GM12878 (cell line): ENCODE measurements at regions not wholly inside any gene's neighbourhood (a gene's known extent, or its start where the extent isn't known, plus 50 kb on each side); places are given as distances from the start of the nearest gene placed in this dataset.

ENCODE experiments used
- ATF7 ChIP-seq: fragments of 450-650 bp; IDR thresholded peaks from 2 replicates; pipeline ENCODE4 v1.6.1; 2016; ENCODE audit warnings: low read depth, mild to moderate bottlenecking
- CTCF ChIP-seq, 3 experiments: IDR thresholded peaks in 2 of 3; conservative IDR thresholded peaks in 1 of 3; 2 replicates each; pipeline ENCODE4 v1.5.1; 2011; ENCODE audit warnings: low read depth in 3 of 3, low read length in 3 of 3, mild to moderate bottlenecking in 3 of 3, control low read depth in 2 of 3, moderate library complexity in 2 of 3, inconsistent platforms in 1 of 3, mixed read lengths in 1 of 3; ENCODE audit not compliant: control insufficient read depth in 2 of 3, insufficient read depth in 1 of 3; ENCODE audit errors: extremely low read depth in 1 of 3
- EGR1 ChIP-seq, 2 experiments: IDR thresholded peaks; 1 replicate in 1 of 2; 2 replicates in 1 of 2; pipeline ENCODE4 v1.6.1; 2011 to 2012; ENCODE audit warnings: low read depth in 2 of 2, low read length in 2 of 2, borderline replicate concordance in 1 of 2, mild to moderate bottlenecking in 1 of 2, moderate library complexity in 1 of 2
- EZH2 ChIP-seq: IDR thresholded peaks from 2 replicates; pipeline ENCODE4 v1.6.1; 2012; ENCODE audit warnings: low read depth, mild to moderate bottlenecking, control low read depth, inconsistent platforms, low read length, borderline replicate concordance; ENCODE audit not compliant: control insufficient read depth
- JUND ChIP-seq: IDR thresholded peaks from 2 replicates; pipeline ENCODE4 v1.6.1; 2012; ENCODE audit warnings: low read depth, mild to moderate bottlenecking, low read length, improper control_type of control experiment, moderate library complexity
- ZBTB11 ChIP-seq: fragments of 450-650 bp; formaldehyde crosslinking; IDR thresholded peaks from 2 replicates; pipeline ENCODE4 v1.5.0; 2022; ENCODE audit warnings: mild to moderate bottlenecking, missing genetic modification characterization
- ZNF274 ChIP-seq: IDR thresholded peaks from one replicate; pipeline ENCODE4 v1.8.0; 2011; ENCODE audit not compliant: insufficient read length, insufficient read depth
- TF ChIP-seq, protein P1 (sequence below): IDR thresholded peaks from 2 replicates; pipeline ENCODE4 v1.6.1; 2011; ENCODE audit warnings: mild to moderate bottlenecking, low read depth, low read length, moderate library complexity; ENCODE audit not compliant: insufficient replicate concordance

DNA sequence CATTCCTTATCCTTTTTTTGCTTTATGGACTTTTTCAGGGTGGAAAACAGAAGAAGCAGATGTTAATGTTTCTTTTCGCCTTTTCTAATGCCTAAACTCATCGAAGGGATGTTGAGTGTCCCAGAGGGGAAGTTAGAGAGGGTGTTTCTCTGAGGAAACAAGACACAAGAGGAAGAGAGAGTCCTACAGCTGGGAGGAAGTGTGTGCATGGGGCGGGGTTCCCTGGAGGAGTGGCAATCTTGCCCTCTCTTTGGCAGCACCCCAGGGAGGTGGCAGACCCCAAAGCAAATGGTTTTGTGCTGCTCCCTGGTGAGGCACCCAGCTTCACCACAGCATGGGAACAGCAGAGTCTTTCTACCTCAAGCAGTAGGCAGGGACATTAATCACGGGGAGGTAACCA lies 377.6 kb downstream of the RND3 start:
- no peak for TF ChIP-seq ATF7
- TF ChIP-seq EGR1 (IDR thresholded peaks at IDR 0.05; ENCODE audit: borderline replicate concordance in 1 of 2, low read depth in 2 of 2, low read length in 2 of 2) = no peak
- TF ChIP-seq EZH2 = no peak
- TF ChIP-seq JUND = no peak
- no peak for TF ChIP-seq ZBTB11 (CRISPR knock-in tag)
- TF ChIP-seq, protein P1, sequence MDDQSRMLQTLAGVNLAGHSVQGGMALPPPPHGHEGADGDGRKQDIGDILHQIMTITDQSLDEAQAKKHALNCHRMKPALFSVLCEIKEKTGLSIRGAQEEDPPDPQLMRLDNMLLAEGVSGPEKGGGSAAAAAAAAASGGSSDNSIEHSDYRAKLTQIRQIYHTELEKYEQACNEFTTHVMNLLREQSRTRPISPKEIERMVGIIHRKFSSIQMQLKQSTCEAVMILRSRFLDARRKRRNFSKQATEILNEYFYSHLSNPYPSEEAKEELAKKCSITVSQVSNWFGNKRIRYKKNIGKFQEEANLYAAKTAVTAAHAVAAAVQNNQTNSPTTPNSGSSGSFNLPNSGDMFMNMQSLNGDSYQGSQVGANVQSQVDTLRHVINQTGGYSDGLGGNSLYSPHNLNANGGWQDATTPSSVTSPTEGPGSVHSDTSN = no peak
- no peak for TF ChIP-seq ZNF274
- TF ChIP-seq CTCF (IDR thresholded peaks at IDR 0.05 in 2 of 3, conservative IDR thresholded peaks at IDR 0.05 in 1 of 3; ENCODE audit: control insufficient read depth in 2 of 3, extremely low read depth in 1 of 3, insufficient read depth in 1 of 3, low read depth in 3 of 3, low read length in 3 of 3) = no peak
